ENCODE measurements at regions not wholly inside any gene's neighbourhood (a gene's known extent, or its start where the extent isn't known, plus 50 kb on each side); places are given as distances from the start of the nearest gene placed in this dataset.

GRCh38 chr7:132733860-132734259, 157.6 kb upstream of the PLXNA4 start:
- DNase-seq (ENCODE audit: low spot score), result no peak

GRCh38 chr7:132732321-132732865, 156.1 kb upstream of the PLXNA4 start:
- no peak for DNase-seq (ENCODE audit: low spot score)

- no peak for DNase-seq (ENCODE audit: low spot score)
Measured at GRCh38 chr7:132730105-132730504, 153.8 kb upstream of the PLXNA4 start.

- DNase-seq (ENCODE audit: low spot score), result no peak
Measured at GRCh38 chr7:132723506-132724081, 147.3 kb upstream of the PLXNA4 start.

GRCh38 chr7:132720835-132721234, 144.6 kb upstream of the PLXNA4 start:
- DNase-seq (ENCODE audit: low spot score), result no peak

GRCh38 chr7:132713893-132714292, 137.6 kb upstream of the PLXNA4 start:
- no peak for DNase-seq (ENCODE audit: low spot score)

GRCh38 chr7:132709971-132710567, 133.8 kb upstream of the PLXNA4 start:
- peak; percentile 16 for DNase-seq (ENCODE audit: low spot score)

GRCh38 chr7:132708470-132708869, 132.2 kb upstream of the PLXNA4 start:
- DNase-seq (ENCODE audit: low spot score), result no peak

GRCh38 chr7:132705146-132705545, 128.9 kb upstream of the PLXNA4 start:
- no peak for DNase-seq (ENCODE audit: low spot score)

- no peak for DNase-seq (ENCODE audit: low spot score)
Measured at GRCh38 chr7:132703742-132704141, 127.5 kb upstream of the PLXNA4 start.

- no peak for DNase-seq (ENCODE audit: low spot score)
Measured at GRCh38 chr7:132697003-132697402, 120.7 kb upstream of the PLXNA4 start.

GRCh38 chr7:132696332-132696731, 120.1 kb upstream of the PLXNA4 start:
- no peak for DNase-seq (ENCODE audit: low spot score)

GRCh38 chr7:132691201-132691600, 114.9 kb upstream of the PLXNA4 start:
- no peak for DNase-seq (ENCODE audit: low spot score)

- no peak for DNase-seq (ENCODE audit: low spot score)
Measured at GRCh38 chr7:132690174-132690573, 113.9 kb upstream of the PLXNA4 start.

GRCh38 chr7:132687981-132688383, 111.7 kb upstream of the PLXNA4 start:
- DNase-seq (ENCODE audit: low spot score), result no peak

- no peak for DNase-seq (ENCODE audit: low spot score)
Measured at GRCh38 chr7:132687016-132687415, 110.7 kb upstream of the PLXNA4 start.

GRCh38 chr7:132685277-132685676, 109.0 kb upstream of the PLXNA4 start:
- no peak for DNase-seq (ENCODE audit: low spot score)

GRCh38 chr7:132683896-132684690, 107.8 kb upstream of the PLXNA4 start:
- no peak for DNase-seq (ENCODE audit: low spot score)

GRCh38 chr7:132681951-132682350, 105.7 kb upstream of the PLXNA4 start:
- no peak for DNase-seq (ENCODE audit: low spot score)

- no peak for DNase-seq (ENCODE audit: low spot score)
Measured at GRCh38 chr7:132680590-132680989, 104.3 kb upstream of the PLXNA4 start.

GRCh38 chr7:132678656-132679055, 102.4 kb upstream of the PLXNA4 start:
- no peak for DNase-seq (ENCODE audit: low spot score)

GRCh38 chr7:132677918-132678317, 101.6 kb upstream of the PLXNA4 start:
- no peak for DNase-seq (ENCODE audit: low spot score)

Measured in CD4-positive, alpha-beta T cell treated with Interleukin-15 for 4 hours (primary cell).